SK-N-SH treated with all-trans-retinoic acid at 6 μM for 48 hours (cell line): ENCODE measurements at regions not wholly inside any gene's neighbourhood (a gene's known extent, or its start where the extent isn't known, plus 50 kb on each side); places are given as distances from the start of the nearest gene placed in this dataset.

ENCODE experiments used
- ATAC-seq: fragments of 200-7000 bp; cut with Tn5 transposase; 3 replicates; pipeline ENCODE4 v1.9.1; 2020; ENCODE audit warnings: mild to moderate bottlenecking, moderate library complexity
- ARNTL ChIP-seq: fragments of 450-650 bp; formaldehyde crosslinking; IDR thresholded peaks from 2 replicates; pipeline ENCODE4 v1.5.0; 2020; ENCODE audit warnings: low read depth, mild to moderate bottlenecking, moderate library complexity, borderline replicate concordance
- BACH2 ChIP-seq: fragments of 250-450 bp; sonication (Bioruptor Pico); IDR thresholded peaks from 2 replicates; pipeline ENCODE4 v1.9.0; 2021; ENCODE audit warnings: mild to moderate bottlenecking, borderline replicate concordance
- CSDC2 ChIP-seq: fragments of 250-450 bp; sonication (Bioruptor Pico); IDR thresholded peaks from 2 replicates; pipeline ENCODE4 v1.5.0; 2020; ENCODE audit warnings: mild to moderate bottlenecking, moderate library complexity
- CSRNP3 ChIP-seq: fragments of 250-450 bp; sonication (Bioruptor Pico); IDR thresholded peaks from 2 replicates; pipeline ENCODE4 v1.5.1; 2021; ENCODE audit warnings: mild to moderate bottlenecking, moderate library complexity
- GLIS3 ChIP-seq: fragments of 250-450 bp; sonication (Bioruptor Pico); IDR thresholded peaks from 2 replicates; pipeline ENCODE4 v1.5.0; 2020; ENCODE audit warnings: mild to moderate bottlenecking, moderate library complexity
- ISL1 ChIP-seq: fragments of 250-450 bp; sonication (Bioruptor Pico); IDR thresholded peaks from 2 replicates; pipeline ENCODE4 v2.1.2; 2022; ENCODE audit warnings: mild to moderate bottlenecking, moderate library complexity
- OSR1 ChIP-seq: fragments of 250-450 bp; sonication (Bioruptor Pico); IDR thresholded peaks from 2 replicates; pipeline ENCODE4 v1.8.0; 2022; ENCODE audit warnings: moderate library complexity, mild to moderate bottlenecking, inconsistent platforms
- PATZ1 ChIP-seq: fragments of 250-450 bp; sonication (Bioruptor Pico); IDR thresholded peaks from 2 replicates; pipeline ENCODE4 v1.8.0; 2020; ENCODE audit warnings: mild to moderate bottlenecking, moderate library complexity, borderline replicate concordance
- SNAI2 ChIP-seq: fragments of 250-450 bp; sonication (Bioruptor Pico); IDR thresholded peaks from 2 replicates; pipeline ENCODE4 v1.5.0; 2020; ENCODE audit warnings: mild to moderate bottlenecking, moderate library complexity
- TOX ChIP-seq: fragments of 250-450 bp; sonication (Bioruptor Pico); IDR thresholded peaks from 2 replicates; pipeline ENCODE4 v1.8.0; 2021; ENCODE audit warnings: mild to moderate bottlenecking, moderate library complexity, borderline replicate concordance
- TSHZ2 ChIP-seq: fragments of 250-450 bp; sonication (Bioruptor Pico); IDR thresholded peaks from 2 replicates; pipeline ENCODE4 v1.5.0; 2020; ENCODE audit warnings: mild to moderate bottlenecking, moderate library complexity
- ZC3H10 ChIP-seq: fragments of 250-450 bp; sonication (Bioruptor Pico); IDR thresholded peaks from 2 replicates; pipeline ENCODE4 v1.5.1; 2021; ENCODE audit warnings: mild to moderate bottlenecking, moderate library complexity
- ZFP3 ChIP-seq: fragments of 250-450 bp; sonication (Bioruptor Pico); IDR thresholded peaks from 2 replicates; pipeline ENCODE4 v1.5.0; 2020; ENCODE audit warnings: mild to moderate bottlenecking, moderate library complexity
- ZFP30 ChIP-seq: fragments of 450-650 bp; formaldehyde crosslinking; IDR thresholded peaks from 2 replicates; pipeline ENCODE4 v1.5.0; 2022; ENCODE audit warnings: mild to moderate bottlenecking, moderate library complexity
- ZNF565 ChIP-seq: fragments of 450-650 bp; formaldehyde crosslinking; conservative IDR thresholded peaks from 2 replicates; pipeline ENCODE4 v1.5.0; 2020; ENCODE audit warnings: low read depth, mild to moderate bottlenecking, moderate library complexity
- ZNF70 ChIP-seq: fragments of 450-650 bp; formaldehyde crosslinking; IDR thresholded peaks from 2 replicates; pipeline ENCODE4 v1.5.0; 2020; ENCODE audit warnings: mild to moderate bottlenecking, moderate library complexity
- ZNF8 ChIP-seq: fragments of 450-650 bp; formaldehyde crosslinking; IDR thresholded peaks from 2 replicates; pipeline ENCODE4 v1.5.0; 2020; ENCODE audit warnings: mild to moderate bottlenecking, moderate library complexity
- TF ChIP-seq, protein P1 (sequence below): fragments of 250-450 bp; sonication (Bioruptor Pico); IDR thresholded peaks from 2 replicates; pipeline ENCODE4 v1.8.0; 2021; ENCODE audit warnings: low read depth, mild to moderate bottlenecking, moderate library complexity, borderline replicate concordance

GRCh38 chr3:132843851-132844553, 121.8 kb upstream of the NPHP3 start:
- no peak for TF ChIP-seq BACH2 (CRISPR knock-in tag)
- TF ChIP-seq, all 23 proteins: peak for 0
- no peak for ATAC-seq

DNA sequence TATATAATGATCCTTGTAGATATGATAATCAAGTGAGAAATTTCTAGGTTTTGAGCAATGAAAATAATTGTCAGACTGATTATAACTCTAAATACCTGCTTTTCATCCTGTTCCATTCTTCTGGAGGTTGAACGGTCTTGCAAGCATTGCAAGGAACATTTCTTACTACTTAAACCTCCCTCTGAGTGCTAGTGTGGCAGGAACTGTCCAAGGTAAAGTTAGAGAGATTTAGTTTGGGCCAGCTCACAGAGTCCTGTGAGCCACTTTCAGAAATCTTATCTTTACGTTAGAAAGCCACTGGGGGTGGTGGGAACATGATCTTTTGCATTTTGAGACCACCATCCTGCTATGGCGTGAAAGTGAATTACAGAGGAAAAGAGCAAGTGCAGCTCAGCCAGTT, 121.1 kb upstream of the NPHP3 start:
- ATAC-seq, result no peak

DNA sequence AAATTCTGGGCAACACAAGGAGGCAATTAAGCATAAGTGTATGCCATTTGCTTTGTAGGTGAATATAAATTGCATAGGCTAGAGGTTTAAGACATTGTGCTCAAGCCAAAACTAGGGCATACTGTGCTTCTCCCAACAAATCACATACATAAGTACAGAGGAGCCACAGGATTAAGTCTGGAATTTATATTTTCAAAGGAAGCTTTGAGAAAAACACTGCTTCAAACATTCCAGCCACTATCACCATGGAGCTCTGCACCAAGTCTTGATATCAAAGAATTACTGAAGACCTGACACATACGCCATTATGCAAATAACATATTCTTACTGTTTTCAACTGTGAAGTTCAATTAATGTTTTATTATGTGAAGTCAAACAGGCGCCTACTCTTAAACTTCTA, 119.4 kb upstream of the NPHP3 start:
- TF ChIP-seq CSRNP3 (CRISPR knock-in tag) (no peak), SNAI2 (CRISPR knock-in tag) (no peak), TOX (CRISPR knock-in tag) (no peak), ZFP3 (no peak), ZNF70 (no peak), ISL1 (no peak), ARNTL (CRISPR knock-in tag) (no peak), ZC3H10 (CRISPR knock-in tag) (no peak), ZNF565 (CRISPR knock-in tag) (no peak), PATZ1 (CRISPR knock-in tag) (no peak), CSDC2 (CRISPR knock-in tag) (no peak), OSR1 (CRISPR knock-in tag) (no peak), ZFP30 (CRISPR knock-in tag) (no peak), ZNF8 (CRISPR knock-in tag) (no peak), TSHZ2 (CRISPR knock-in tag) (no peak), GLIS3 (CRISPR knock-in tag) (no peak)
- TF ChIP-seq, protein P1, sequence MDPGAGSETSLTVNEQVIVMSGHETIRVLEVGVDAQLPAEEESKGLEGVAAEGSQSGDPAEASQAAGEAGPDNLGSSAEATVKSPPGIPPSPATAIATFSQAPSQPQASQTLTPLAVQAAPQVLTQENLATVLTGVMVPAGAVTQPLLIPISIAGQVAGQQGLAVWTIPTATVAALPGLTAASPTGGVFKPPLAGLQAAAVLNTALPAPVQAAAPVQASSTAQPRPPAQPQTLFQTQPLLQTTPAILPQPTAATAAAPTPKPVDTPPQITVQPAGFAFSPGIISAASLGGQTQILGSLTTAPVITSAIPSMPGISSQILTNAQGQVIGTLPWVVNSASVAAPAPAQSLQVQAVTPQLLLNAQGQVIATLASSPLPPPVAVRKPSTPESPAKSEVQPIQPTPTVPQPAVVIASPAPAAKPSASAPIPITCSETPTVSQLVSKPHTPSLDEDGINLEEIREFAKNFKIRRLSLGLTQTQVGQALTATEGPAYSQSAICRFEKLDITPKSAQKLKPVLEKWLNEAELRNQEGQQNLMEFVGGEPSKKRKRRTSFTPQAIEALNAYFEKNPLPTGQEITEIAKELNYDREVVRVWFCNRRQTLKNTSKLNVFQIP (CRISPR knock-in tag), result no peak

More for the DNA sequence above, 121.1 kb upstream of the NPHP3 start:
- TF ChIP-seq ZFP30 (CRISPR knock-in tag) (no peak), ZNF70 (no peak), CSRNP3 (CRISPR knock-in tag) (no peak)

DNA sequence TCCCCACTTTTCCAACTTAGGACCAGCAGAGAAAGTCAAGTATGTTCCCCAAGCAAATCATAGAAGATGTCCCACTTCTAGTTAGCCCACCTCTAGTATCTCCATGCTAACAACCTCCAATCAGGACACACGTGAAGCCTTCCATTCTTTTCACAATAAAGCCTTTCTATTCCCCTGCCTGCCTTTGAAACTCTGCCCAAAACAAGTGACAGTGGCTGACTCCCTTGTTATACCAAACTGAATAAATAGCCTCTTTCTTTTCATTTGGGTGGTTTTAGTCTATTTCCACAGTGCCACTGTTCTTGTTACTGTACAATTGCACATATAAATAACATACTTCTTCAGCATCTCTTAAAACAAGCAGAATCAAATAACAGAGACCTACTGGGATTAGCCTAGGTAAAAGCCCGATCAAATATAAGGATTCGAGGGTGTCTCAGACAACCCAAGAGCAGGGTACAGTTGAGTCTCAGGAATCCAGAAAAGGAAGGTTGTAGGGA, 118.0 kb upstream of the NPHP3 start:
- ATAC-seq, result no peak
- no peak for TF ChIP-seq OSR1 (CRISPR knock-in tag)
- no peak for TF ChIP-seq TOX (CRISPR knock-in tag)
- TF ChIP-seq SNAI2 (CRISPR knock-in tag), result no peak
- TF ChIP-seq ISL1, result no peak
- TF ChIP-seq ZFP3, result no peak
- no peak for TF ChIP-seq TSHZ2 (CRISPR knock-in tag)

More for the DNA sequence above, 119.4 kb upstream of the NPHP3 start:
- no peak for ATAC-seq
